ENCODE measurements at regions not wholly inside any gene's neighbourhood (a gene's known extent, or its start where the extent isn't known, plus 50 kb on each side); places are given as distances from the start of the nearest gene placed in this dataset.

DNA sequence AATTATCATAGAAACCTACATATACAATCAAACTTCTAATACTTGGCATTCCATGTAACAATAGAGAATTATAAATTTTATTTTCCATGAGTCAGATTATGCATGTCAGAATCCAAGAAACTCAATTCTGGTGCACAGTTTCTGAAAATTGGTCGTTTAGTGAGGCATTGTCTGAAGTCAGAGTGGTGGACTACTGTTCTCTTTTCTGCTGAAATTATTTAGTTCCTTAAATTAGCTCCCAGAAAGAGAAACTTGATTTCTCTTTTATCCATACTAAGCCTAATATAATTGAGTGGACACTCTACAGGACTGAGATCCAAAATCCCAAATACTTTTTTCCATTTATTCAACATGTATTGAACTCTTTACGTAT is 265.5 kb downstream of the ALDH8A1 start:
- Histone ChIP-seq H3K27me3 (replicated peaks; ENCODE audit: control insufficient read depth, insufficient read depth, low read length) (no peaks in the 10 kb centered on the region), H3K4me3 (ENCODE audit: low read depth, low read length) (no peak overlapping the region), H3K9me3 (no peaks in the 10 kb centered on the region), H3K4me1 (no peaks in the 10 kb centered on the region), H3K36me3 (ENCODE audit: control insufficient read depth, insufficient read depth, low read length) (no peaks in the 10 kb centered on the region)
- TF ChIP-seq, protein P1, sequence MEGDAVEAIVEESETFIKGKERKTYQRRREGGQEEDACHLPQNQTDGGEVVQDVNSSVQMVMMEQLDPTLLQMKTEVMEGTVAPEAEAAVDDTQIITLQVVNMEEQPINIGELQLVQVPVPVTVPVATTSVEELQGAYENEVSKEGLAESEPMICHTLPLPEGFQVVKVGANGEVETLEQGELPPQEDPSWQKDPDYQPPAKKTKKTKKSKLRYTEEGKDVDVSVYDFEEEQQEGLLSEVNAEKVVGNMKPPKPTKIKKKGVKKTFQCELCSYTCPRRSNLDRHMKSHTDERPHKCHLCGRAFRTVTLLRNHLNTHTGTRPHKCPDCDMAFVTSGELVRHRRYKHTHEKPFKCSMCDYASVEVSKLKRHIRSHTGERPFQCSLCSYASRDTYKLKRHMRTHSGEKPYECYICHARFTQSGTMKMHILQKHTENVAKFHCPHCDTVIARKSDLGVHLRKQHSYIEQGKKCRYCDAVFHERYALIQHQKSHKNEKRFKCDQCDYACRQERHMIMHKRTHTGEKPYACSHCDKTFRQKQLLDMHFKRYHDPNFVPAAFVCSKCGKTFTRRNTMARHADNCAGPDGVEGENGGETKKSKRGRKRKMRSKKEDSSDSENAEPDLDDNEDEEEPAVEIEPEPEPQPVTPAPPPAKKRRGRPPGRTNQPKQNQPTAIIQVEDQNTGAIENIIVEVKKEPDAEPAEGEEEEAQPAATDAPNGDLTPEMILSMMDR (IDR thresholded peaks at IDR 0.05; ENCODE audit: insufficient read depth in 1 of 2, low read depth in 1 of 2, low read length in 1 of 2, severe bottlenecking in 1 of 2, unreplicated experiment in 1 of 2), result no peak
- CTCF ChIA-PET, result no interaction called here
- DNase-seq, result no peak
- Mint-ChIP-seq H3K9me3 (ENCODE audit: unreplicated experiment) (no peaks in the 10 kb centered on the region), H3K27me3 (ENCODE audit: insufficient read depth, unreplicated experiment) (no peaks in the 10 kb centered on the region), H3K36me3 (ENCODE audit: insufficient read depth, unreplicated experiment) (no peaks in the 10 kb centered on the region), H3K4me1 (ENCODE audit: low read depth, unreplicated experiment) (peaks cover 3% of the 10 kb centered on the region), H3K27ac (ENCODE audit: unreplicated experiment) (no peak overlapping the region), H3K4me3 (ENCODE audit: unreplicated experiment) (no peak overlapping the region)
- POLR2A ChIA-PET, result no interaction called here
- no TSS peak for BruUV-seq (replicated peaks)
- intact Hi-C loops (cut with micrococcal nuclease; ENCODE audit: unreplicated experiment), result no loop called here

DNA sequence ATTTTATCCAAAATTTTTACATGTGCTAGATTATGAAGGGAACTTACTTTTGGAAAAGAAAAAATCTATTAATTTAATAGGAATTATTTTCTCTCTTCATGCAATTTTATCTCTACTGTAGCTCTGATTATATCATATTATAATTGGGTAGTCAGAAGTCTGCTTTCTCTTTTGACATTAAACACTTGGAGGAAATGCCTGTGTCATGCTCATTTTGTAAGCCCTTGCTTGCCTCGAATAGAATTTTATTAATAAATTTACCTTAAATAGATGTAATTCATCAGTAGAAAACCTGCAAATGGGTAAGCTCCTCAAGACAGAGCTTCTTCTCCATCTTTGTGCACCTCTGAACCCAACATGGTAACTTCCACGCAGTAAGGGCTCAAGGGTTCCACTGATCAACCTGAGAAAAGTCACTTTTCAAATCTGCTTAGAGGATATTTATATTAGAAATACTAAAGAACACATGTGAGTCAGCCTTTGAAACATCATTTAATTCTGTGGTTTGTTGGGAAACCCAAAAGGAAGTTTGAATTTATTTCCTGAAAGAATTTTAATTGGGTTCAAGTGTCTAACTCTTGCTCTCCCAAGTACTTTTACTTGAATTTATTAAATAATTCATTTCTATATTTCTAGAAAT is 266.0 kb downstream of the ALDH8A1 start:
- Histone ChIP-seq H3K4me1 (peaks cover 5% of the 10 kb centered on the region), H3K36me3 (ENCODE audit: control insufficient read depth, insufficient read depth, low read length) (no peaks in the 10 kb centered on the region), H3K4me3 (ENCODE audit: low read depth, low read length) (no peak overlapping the region), H3K9me3 (no peaks in the 10 kb centered on the region), H3K27me3 (replicated peaks; ENCODE audit: control insufficient read depth, insufficient read depth, low read length) (no peaks in the 10 kb centered on the region)
- Mint-ChIP-seq H3K36me3 (ENCODE audit: insufficient read depth, unreplicated experiment) (no peaks in the 10 kb centered on the region), H3K4me1 (ENCODE audit: low read depth, unreplicated experiment) (peaks cover 8% of the 10 kb centered on the region), H3K27me3 (ENCODE audit: insufficient read depth, unreplicated experiment) (no peaks in the 10 kb centered on the region), H3K9me3 (ENCODE audit: unreplicated experiment) (no peaks in the 10 kb centered on the region), H3K27ac (ENCODE audit: unreplicated experiment) (no peak overlapping the region), H3K4me3 (ENCODE audit: unreplicated experiment) (no peak overlapping the region)
- DNase-seq, result no peak
- ChIA-PET CTCF (no interaction called here), POLR2A (no interaction called here)
- intact Hi-C loops (cut with micrococcal nuclease; ENCODE audit: unreplicated experiment), result no loop called here
- no TSS peak for BruUV-seq (replicated peaks)
- TF ChIP-seq, protein P1 (IDR thresholded peaks at IDR 0.05; ENCODE audit: insufficient read depth in 1 of 2, low read depth in 1 of 2, low read length in 1 of 2, severe bottlenecking in 1 of 2, unreplicated experiment in 1 of 2), result no peak

DNA sequence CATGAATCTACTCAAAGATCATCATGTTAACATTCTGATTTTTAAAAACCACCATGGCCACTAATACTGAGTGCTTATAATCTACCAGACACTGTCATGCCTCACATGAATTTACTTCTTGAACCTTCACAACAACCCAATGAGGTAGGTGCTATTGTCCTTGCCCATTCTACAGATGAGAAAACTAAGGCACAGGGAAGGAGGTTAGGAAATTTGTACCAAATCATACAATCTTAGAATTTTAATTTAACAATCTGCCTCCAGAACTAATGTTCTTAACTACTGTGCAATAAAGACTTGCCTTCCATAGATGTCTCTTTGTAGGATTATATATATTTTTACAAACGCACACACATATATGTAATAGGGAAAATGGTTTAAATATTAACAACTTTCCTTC is 269.5 kb downstream of the ALDH8A1 start:
- Histone ChIP-seq H3K36me3 (ENCODE audit: control insufficient read depth, insufficient read depth, low read length) (no peaks in the 10 kb centered on the region), H3K4me1 (peaks cover 38% of the 10 kb centered on the region), H3K9me3 (no peaks in the 10 kb centered on the region), H3K4me3 (ENCODE audit: low read depth, low read length) (no peak overlapping the region), H3K27me3 (replicated peaks; ENCODE audit: control insufficient read depth, insufficient read depth, low read length) (no peaks in the 10 kb centered on the region)
- no peaks in the 10 kb centered on the region for H3K36me3 Mint-ChIP-seq (ENCODE audit: insufficient read depth, unreplicated experiment)
- BruUV-seq (replicated peaks), result no TSS peak
- intact Hi-C loops (cut with micrococcal nuclease; ENCODE audit: unreplicated experiment), result no loop called here
- peaks cover 26% of the 10 kb centered on the region for H3K4me1 Mint-ChIP-seq (ENCODE audit: low read depth, unreplicated experiment)
- ChIA-PET POLR2A (no interaction called here), CTCF (no interaction called here)
- no peak for DNase-seq
- no peaks in the 10 kb centered on the region for H3K9me3 Mint-ChIP-seq (ENCODE audit: unreplicated experiment)
- no peak overlapping the region for H3K27ac Mint-ChIP-seq (ENCODE audit: unreplicated experiment)
- H3K27me3 Mint-ChIP-seq (ENCODE audit: insufficient read depth, unreplicated experiment), result no peaks in the 10 kb centered on the region
- TF ChIP-seq, protein P1 (IDR thresholded peaks at IDR 0.05; ENCODE audit: insufficient read depth in 1 of 2, low read depth in 1 of 2, low read length in 1 of 2, severe bottlenecking in 1 of 2, unreplicated experiment in 1 of 2), result no peak
- no peak overlapping the region for H3K4me3 Mint-ChIP-seq (ENCODE audit: unreplicated experiment)

All from Caco-2 (cell line).